NCI-H2196 treated with DMSO at 0.1 percent for 48 hours (cell line): ENCODE measurements at regions not wholly inside any gene's neighbourhood (a gene's known extent, or its start where the extent isn't known, plus 50 kb on each side); places are given as distances from the start of the nearest gene placed in this dataset.
A peak's percentile ranks its signal among the peaks of the same experiment; 100 is the strongest.
"Not testable (repeated sequence)": the region's sequence is repeated elsewhere in the genome, so short reads cannot be mapped to it uniquely, and the experiment has no call there.

ENCODE experiments used
- DNase-seq: peaks from one replicate; lab custom pipeline; 2025; ENCODE audit not compliant: unreplicated experiment; lab: John Stamatoyannopoulos, UW

DNA sequence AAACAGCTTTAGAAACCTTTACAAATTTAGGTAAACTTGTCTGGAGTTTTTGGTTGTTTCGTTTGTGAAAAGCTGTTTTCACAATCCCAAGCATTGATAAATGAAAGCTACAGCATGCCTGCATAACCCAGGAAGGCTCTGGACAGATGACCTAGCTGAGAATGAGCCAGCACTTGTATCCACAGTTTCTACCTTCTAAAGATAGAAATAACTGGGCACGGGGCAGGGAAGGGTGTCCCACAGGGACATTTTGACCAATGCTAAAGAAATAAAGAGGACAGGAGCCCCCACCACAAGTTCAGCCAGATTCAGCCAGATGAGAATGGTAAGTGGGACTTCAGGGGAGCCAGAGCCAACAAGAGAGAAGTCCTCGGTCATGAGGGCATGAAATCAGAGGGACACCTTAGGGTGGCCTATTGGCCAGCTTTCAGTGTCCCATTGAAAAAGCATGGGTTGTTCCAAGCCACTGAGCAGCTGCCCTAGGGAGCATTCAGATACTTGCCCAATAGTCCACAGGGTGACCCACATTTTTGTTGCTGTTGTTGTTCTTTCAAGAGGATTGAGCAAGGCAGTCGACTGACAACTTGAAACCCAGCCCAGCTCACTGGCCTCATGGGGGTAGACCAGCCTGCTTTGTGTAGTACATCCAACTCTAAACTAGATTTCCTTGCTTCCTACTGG is 140.3 kb upstream of the NUDT4 start:
- no peak for DNase-seq

DNA sequence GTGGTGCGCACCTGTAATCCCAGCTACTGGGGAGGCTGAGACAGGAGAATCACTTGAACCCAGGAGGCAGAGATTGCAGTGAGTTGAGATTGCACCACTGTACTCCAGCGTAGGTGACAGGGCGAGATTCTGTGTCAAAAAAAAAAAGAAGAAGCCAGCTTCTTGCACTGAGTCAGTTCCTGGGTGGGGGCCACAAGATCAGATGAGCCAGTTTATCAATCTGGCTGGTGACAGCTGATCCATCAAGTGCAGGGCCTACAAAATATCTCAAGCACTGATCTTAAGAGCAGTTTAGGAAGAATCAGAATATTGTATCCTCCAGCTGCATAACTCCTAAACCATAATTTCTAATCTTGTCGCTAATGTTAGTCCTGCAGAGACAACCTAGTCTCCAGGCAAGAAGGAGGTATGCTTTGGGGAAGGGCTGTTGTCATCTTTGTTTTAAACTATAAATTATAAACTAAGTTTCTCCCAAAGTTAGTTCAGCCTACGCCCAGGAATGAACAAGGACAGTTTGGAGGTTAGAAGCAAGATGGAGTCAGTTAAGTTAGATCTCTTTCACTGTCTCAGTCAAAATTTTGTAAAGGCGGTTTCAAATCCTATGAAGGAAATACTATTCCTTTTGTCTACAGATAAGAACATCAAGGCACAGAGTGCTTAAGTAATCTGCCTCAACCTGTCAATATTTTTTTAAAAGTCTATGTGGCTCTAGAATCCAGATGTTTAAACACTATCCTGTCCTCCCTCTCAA is 139.0 kb upstream of the NUDT4 start:
- not testable (repeated sequence) for DNase-seq

DNA sequence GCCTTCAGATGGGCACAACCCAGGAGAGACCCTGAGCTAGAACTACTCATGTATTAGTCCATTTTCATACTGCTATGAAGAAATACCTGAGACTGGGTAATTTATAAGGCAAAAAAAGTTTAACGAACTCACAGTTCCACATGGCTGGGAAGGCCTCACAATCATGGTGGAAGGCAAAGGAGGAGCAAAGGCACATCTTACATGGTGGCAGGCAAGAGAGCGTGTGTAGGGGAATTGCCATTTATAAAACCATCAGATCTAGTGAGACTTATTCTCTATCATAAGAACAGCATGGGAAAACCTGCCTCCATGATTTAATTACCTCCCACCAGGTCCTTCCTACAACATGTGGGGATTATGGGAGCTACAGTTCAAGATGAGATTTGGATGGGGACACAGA is 137.9 kb upstream of the NUDT4 start:
- not testable (repeated sequence) for DNase-seq

DNA sequence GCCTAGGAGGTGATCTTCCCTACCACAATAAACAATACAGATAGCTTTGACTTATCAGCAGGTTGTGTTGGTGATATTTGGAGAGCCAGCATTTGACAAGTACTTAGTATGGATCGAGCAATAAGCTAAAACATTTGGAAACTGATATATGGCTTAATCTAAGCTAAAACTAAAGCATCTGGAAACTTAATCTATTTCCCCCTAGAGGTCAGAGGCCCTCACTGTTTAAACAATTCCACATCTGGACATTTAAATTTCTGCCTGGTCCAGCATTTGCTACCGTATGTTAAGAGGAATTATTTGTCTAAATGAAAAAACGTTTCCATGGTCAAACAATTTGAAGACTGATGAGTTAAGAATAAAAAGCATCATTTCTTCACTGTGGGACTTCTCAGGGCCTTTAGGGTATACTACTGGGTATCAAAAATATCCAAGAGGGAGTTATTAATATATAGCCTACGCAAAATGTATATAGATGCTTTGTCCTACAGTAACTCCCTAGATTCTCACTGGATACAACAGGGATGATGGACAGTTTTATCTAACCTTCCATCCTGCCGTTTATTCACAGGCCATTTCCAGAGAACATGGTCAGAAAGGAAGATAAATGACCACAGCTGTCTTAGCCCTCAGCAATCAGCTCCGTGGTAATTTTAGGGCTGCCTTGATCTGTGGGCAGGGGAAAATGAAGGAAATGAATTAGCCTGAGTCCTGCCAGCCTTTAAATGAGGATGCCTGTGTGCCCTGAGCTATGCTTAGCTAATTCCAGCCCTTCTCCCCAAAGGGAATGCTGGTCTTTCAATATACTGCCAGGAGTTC is 135.4 kb upstream of the NUDT4 start:
- DNase-seq: no peak

DNA sequence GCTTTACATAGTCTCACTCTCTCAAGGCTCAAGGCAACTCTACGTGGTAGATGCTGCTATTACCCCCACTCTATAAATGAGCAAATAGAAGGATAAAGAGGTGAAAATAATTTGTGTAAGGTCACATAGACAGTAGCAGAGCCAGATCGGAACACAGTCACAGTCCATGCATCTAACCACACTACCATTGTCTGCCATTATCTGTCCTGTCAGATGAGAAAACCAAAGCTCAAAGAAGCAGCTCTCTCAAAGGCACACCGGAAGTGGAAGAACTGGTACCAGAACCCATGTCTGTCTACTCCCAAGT is 134.4 kb upstream of the NUDT4 start:
- DNase-seq: no peak

DNA sequence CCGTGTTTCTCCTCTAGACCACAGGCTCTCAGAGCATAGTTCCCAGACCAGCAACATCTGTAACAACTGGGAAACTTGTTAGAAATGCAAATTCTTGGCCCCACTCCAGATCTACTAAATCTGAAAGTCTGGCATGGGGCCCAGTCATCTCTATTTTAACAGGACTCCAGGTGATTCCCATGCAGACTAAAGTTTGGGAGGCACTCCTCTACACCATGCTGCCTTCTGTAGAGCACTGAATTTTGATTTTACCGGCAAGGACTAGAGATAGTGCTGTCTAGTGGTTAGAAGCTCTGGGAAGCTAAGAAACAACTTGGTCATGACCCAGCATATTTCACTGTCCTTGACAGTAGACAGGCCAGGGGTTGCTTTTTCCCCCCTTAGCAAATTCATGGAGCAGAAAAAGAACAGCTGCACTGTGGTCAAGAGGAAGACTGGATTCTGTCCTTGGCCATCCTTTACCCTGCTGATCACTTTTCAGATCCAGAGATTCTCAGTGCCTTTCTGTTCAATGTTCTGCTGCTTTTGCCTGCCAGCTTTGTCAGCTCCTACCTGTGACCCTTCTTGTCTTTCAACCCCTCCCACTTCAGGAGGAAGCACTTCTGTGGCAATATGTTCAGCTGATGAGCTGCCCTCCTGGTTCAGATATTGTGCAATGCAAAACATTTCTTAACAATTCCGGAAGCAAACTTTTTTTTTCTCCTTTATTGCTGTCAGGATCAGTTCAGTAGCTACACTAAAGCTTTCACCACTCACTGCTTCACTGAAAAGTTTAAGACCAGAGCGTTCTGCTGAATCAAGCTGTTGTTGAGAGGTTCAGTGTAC is 133.8 kb upstream of the NUDT4 start:
- peak; percentile 8 for DNase-seq

DNA sequence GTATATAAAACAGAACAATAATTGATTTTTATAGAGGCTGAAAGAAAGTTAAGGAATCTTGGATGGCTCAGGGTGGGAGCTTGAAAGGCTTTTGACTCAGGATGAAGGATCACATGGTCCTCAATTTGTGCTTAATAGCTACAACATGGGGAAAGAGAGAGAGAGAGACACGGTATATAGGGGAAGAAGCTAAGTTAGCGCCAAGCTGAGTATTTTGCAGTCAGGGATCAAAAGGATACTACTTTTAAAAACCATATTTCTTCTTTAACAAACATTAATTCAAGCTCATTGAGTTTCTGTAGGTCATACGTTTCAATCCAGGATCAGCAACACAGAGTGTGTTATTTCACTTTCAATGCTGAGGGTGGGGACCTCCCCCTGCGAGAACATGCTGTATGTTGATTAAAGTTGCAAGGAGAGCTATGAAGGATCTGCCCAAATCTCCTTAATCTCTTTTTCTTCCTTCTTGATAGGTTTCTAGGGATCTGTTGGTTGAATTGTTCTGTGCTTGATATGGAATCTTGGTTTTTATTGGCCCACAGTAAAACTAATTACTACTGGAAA is 133.1 kb upstream of the NUDT4 start:
- no peak for DNase-seq

DNA sequence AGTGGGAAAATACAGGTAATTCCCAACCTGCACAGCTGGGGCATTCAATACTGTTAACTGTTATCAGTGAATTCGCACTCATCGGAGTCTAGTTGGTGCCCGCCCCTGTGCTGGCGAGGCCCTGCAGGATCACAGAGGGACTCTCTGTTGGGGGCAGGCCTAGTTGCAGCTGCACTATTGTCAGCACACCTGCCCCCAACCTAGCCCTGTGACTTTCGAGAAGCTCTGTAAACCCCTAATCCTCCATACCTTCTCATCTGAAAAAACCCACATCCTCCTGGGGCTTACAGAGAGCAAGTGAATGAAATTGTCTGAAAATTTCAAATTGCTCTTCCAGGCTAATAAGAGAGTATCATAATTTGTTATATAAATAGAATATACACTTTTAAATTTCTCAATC is 132.2 kb upstream of the NUDT4 start:
- DNase-seq: no peak

DNA sequence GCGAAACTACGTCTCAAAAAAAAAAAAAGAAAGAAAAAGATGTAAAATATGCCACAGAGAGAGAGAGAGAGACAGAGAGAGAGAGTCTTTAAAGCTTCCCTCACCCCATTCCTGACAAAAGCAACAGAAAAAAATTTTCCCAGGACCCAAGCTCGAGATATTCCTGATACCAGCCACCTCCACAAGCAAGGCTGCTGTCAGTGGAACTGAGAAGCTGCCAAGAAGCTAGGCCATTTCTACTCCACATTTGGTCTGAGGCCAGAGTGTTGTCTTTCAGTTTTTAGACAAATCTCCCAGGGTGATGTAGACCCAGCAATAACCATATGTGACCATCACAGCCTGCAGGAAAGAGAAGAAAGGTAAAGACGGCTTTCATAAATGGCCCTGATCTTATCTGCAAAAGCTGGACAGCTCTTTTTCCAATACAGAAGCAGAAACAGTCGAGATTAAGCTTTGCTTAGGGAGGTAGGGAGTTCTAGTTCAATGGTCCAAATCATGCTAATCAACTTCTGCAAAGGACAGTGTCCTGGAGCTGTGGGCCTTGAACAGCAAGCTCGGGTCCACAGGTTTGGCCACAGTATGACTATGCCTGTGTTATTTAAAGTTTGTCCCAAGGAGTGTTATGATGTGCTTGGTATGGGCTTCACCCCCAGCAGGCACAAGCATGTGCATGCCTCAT is 130.3 kb upstream of the NUDT4 start:
- DNase-seq: no peak

DNA sequence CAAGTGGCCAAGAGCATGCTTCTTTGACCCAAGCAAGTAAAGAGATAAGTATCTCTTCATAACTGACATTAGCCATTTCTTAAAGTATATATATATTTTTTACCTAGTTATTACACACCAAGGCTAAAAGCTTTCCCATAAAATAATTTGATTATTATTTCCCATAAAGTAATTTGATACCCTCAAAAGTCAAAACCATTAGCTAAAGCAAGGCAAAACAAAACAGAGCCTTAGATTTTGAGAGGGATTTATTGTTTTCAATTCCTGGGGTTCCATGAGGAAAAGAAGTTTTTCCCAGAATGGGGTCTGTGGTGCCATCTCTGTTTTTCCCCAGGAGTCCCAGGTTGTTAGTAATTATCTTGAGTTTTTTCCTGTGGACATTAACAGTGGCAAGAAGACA is 125.5 kb upstream of the NUDT4 start:
- no peak for DNase-seq

DNA sequence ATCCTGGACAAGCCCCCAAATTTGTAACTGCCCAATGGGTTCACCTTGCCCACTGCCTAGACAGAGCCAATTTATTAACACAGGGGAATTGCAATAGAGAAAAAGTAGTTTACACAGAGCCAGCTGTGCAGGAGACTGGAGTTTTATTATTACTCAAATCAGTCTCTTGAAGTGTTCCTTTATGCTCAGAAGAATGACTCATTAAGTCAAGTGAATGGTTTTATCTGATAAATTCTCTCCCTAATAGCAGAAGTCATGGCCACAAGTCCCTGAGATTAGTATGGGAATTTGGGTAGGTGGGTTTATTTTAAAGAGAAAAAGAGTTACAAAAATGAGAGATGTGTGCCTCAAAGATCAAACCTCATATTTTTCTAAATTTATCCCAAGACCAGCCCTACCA is 122.8 kb upstream of the NUDT4 start:
- DNase-seq: no peak

DNA sequence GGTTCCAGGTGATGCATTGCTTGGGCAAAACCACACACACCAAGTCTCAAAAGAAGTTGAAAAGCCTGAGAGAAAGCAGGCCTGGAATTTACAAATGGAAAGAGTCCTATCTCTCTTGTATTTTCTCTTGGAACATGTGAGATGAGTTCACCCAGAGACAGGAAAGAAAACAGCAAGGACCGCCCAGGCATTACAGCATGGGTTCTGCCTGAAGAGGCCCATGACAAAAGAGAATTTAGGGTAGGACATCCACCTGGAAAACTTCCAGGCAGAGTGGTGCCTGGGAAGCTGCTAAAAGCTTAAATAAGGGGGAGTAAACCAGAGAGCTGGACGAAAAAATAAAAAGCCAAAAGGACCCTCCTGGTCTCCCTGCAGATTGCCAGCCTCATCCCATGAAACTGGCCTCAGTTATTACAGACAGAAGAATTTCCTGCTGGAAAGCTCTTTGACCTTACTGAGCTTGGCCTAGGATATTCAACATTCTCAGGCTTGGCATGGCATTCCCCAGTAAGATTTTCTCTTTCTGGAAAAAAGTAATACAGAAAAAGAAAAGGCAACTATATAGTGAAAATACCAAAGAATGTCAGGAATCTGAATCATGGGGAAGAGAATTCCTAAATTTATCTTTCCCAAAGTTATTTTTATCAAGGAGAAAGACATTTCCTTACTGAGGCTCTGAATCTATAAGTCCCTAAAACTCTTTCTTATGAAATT is 121.3 kb upstream of the NUDT4 start:
- no peak for DNase-seq

DNA sequence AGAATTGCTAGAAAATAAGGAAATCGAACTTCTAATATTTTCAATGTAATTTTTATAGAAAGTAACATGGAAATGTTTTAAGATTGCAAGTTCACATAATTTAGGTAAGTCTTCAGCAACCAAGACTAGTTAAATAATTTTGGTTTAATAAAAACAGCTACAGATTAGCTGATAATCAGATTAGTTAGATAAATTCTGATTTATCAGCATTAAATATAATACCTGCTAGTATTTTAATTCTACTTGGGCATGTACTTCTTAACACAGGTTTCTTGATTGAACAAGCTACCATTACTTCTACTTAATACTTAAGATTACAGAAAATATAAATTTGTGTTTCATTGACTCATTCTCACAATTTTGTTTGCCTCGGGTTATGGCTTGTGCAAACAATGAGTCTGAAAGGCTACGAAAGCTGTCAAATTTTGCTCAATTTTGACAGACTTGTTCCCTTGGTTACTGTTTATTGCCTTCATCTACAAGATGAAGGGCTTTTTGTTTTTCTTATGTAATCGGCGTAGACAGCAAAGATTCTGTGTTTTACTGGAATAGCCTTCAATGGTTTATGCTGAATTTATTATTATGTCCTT is 116.1 kb upstream of the NUDT4 start:
- DNase-seq: no peak

DNA sequence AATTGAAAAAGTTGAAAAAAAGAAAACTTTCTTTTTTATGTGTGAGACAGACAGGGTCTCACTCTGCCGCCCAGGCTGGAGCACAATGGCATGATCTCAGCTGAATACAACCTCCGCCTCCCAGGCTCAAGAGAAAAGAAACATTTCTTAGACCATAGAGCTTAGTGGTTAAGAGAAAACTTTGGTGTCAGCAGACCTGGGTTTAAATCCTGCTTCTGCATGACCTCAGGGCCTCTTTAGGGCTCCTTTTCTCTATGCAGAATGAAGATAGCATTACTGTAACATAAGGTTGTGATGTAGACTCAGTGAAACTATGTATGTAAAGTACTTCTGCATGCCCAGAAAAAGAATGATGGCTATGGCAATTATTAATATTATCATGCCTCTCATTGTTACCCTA is 104.7 kb upstream of the NUDT4 start:
- DNase-seq: no peak

DNA sequence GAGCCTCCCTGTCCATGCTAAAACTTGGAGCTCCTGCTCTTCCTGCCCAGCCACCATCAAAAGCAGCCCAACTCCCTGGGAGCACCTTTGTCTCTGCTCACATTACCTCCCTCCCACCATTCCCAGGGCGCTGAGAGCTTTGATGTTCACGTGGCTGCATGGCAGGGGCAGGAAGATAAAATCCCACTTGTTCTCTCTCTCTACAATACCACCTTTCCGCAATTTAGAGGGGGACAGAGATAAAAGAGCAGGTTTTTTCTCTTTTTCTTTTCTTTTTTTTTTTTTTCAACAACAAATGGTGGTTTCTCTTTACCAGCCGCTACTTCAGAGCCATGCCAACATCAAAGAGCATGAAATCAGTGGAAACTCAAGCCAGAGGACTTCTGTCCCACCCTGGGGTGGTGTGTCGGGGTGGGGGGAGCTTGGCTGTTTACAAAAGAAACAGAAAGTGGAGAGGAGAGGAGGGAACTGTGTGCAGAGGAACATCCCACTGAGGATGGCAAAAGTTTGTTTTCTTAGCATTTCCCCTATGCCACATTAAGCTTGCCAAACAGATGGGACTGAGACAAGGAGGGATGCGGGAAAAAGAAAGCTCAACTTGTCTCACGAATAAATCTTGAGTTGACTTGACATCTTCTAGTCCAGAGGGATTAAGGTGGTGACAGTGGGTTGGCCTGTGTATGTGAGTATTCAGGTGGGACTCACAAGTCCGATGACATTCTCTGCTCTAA is 103.7 kb upstream of the NUDT4 start:
- DNase-seq: no peak

DNA sequence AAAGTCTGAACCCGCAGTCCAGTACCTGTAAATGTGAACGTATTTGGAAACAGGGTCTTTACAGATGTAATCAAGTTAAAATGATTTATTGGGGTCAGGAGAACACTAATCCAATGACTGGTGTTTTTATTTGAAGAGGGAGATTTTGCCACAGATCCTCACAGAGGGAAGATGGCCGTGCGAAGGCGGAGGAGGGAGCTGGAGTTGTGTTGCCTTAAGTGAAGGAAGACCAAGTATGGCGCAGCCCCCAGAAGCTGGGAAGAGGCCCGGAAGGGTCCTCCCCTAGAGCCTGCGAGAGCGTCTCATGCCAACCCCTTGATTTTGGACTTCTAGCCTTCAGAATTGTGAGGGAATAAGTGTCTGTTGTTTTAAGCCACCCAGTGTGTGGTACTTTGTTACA is 102.8 kb upstream of the NUDT4 start:
- DNase-seq: no peak

DNA sequence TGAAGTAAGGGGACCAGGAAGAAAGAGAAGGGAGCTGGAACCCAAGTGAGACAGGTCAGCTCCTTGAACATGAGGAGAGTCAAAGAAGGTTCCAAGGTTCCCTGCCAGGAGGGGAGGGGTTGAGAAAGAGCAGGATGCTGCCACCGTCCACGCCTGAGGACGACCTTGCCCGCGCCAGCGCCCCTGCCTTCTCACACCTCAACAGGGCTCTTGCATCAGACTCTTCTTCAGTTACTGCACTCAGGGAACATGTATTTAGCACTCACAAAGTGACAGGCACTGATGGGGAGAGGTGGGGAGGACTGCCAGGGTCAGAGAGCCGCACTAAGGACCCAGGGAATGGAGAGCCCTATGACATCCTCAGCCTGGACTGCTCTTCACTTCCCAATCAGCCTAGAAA is 102.1 kb upstream of the NUDT4 start:
- DNase-seq: no peak

DNA sequence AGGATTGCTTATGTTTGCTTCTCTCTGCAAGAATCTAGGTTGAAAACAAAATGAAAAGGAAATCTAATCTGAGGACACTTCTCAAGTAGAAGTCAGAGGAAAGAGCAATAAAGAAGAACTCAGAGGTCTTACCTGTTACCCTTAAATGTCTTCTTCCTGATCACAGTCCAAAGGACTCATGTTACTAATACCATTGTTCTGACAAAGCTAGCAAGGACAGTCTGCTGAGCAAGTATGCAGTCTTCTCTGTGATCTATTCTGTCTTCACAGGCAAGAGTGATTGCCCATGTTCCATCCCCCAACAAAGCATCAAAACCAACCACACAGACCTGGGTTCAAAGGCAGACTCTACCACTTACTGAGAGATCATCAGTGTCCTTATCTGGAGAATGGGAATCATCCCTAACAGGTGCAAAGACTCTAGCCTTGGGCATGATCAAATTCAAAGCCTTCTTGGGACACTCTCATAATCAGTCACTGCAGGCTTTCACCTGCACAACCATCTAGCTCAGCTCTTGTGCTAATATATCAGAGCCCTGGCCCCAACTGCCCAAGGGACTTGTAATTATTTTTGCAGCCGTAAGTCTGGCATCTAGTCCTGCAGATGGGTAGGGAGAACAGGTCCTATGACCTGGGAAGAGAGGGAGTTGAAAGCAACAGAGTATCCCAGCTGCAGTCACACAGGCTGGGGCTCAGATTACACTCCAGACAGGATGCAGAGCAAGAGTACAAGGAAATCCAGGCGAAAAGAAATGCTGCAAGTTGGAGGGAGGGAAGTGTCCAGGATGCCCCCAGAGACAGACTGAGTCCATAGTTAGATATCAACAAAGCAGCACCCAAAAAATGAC is 97.9 kb upstream of the NUDT4 start:
- peak; percentile 7 for DNase-seq
